H9 (cell line): ENCODE measurements at regions not wholly inside any gene's neighbourhood (a gene's known extent, or its start where the extent isn't known, plus 50 kb on each side); places are given as distances from the start of the nearest gene placed in this dataset.

ENCODE experiments used
- DNase-seq: peaks from one replicate; pipeline ENCODE4 v3.0.0-alpha.2; 2017
- H2AFZ ChIP-seq: one replicate; pipeline ENCODE4 v1.6.1; 2013; ENCODE audit warnings: mild to moderate bottlenecking, low read length, control low read depth, moderate library complexity
- H2AK5ac ChIP-seq: 2 replicates; pipeline ENCODE4 v1.6.1; 2013; ENCODE audit warnings: low read length, control low read depth, mixed read lengths; ENCODE audit not compliant: insufficient read length
- H2BK120ac ChIP-seq: one replicate; pipeline ENCODE4 v1.6.1; 2013; ENCODE audit warnings: low read depth, mild to moderate bottlenecking, low read length, control low read depth, inconsistent platforms; ENCODE audit not compliant: poor library complexity, severe bottlenecking
- H2BK12ac ChIP-seq: 2 replicates; pipeline ENCODE4 v1.6.1; 2013; ENCODE audit warnings: low read length, control low read depth, mixed read lengths, low read depth; ENCODE audit not compliant: insufficient read length
- H2BK15ac ChIP-seq: 2 replicates; pipeline ENCODE4 v1.6.1; 2013; ENCODE audit warnings: low read depth, low read length, control low read depth
- H2BK20ac ChIP-seq: one replicate; pipeline ENCODE4 v1.6.1; 2013; ENCODE audit warnings: low read depth, mild to moderate bottlenecking, low read length, control low read depth, inconsistent platforms; ENCODE audit not compliant: poor library complexity, severe bottlenecking
- H2BK5ac ChIP-seq: 2 replicates; pipeline ENCODE4 v1.6.1; 2013; ENCODE audit warnings: low read length, control low read depth, mixed read lengths; ENCODE audit not compliant: insufficient read length
- H3K14ac ChIP-seq: 2 replicates; pipeline ENCODE4 v1.6.1; 2013; ENCODE audit warnings: low read length, control low read depth; ENCODE audit not compliant: insufficient read depth
- H3K18ac ChIP-seq: 2 replicates; pipeline ENCODE4 v1.6.1; 2013; ENCODE audit warnings: low read depth, mild to moderate bottlenecking, mixed read lengths, low read length, control low read depth; ENCODE audit not compliant: insufficient read length
- H3K23ac ChIP-seq: 2 replicates; pipeline ENCODE4 v1.6.1; 2013; ENCODE audit warnings: low read length, control low read depth, mixed read lengths, low read depth; ENCODE audit not compliant: insufficient read length
- H3K23me2 ChIP-seq: 2 replicates; pipeline ENCODE4 v1.6.1; 2013; ENCODE audit warnings: low read depth, mild to moderate bottlenecking, mixed read lengths, low read length, control low read depth; ENCODE audit not compliant: insufficient read length, poor library complexity, severe bottlenecking
- H3K27ac ChIP-seq: 2 replicates; pipeline ENCODE4 v1.5.1; 2013; ENCODE audit warnings: low read length, control low read depth, mixed read lengths, low read depth; ENCODE audit not compliant: insufficient read length
- H3K27me3 ChIP-seq: 2 replicates; pipeline ENCODE4 v1.6.1; 2013; ENCODE audit warnings: low read length, control low read depth, inconsistent platforms; ENCODE audit not compliant: insufficient read depth
- H3K4ac ChIP-seq: 2 replicates; pipeline ENCODE4 v1.6.1; 2013; ENCODE audit warnings: low read depth, mild to moderate bottlenecking, control low read depth, inconsistent platforms, low read length, moderate library complexity
- H3K4me1 ChIP-seq: 2 replicates; pipeline ENCODE4 v1.6.1; 2013; ENCODE audit warnings: low read length, control low read depth, inconsistent platforms; ENCODE audit not compliant: insufficient read depth
- H3K4me2 ChIP-seq: 2 replicates; pipeline ENCODE4 v1.6.1; 2013; ENCODE audit warnings: low read length, control low read depth, mixed read lengths; ENCODE audit not compliant: insufficient read length, insufficient read depth
- H3K56ac ChIP-seq: 2 replicates; pipeline ENCODE4 v1.6.1; 2013; ENCODE audit warnings: low read depth, mild to moderate bottlenecking, mixed read lengths, low read length, control low read depth; ENCODE audit not compliant: insufficient read length
- H3K79me1 ChIP-seq: 2 replicates; pipeline ENCODE4 v1.6.1; 2013; ENCODE audit warnings: low read depth, mild to moderate bottlenecking, moderate library complexity, low read length, control low read depth, inconsistent platforms; ENCODE audit not compliant: insufficient read depth, poor library complexity, severe bottlenecking
- H3K79me2 ChIP-seq: 2 replicates; pipeline ENCODE4 v1.6.1; 2013; ENCODE audit warnings: low read length, control low read depth, inconsistent platforms; ENCODE audit not compliant: insufficient read depth
- H3K9ac ChIP-seq: 2 replicates; pipeline ENCODE4 v1.6.1; 2013; ENCODE audit warnings: low read length, control low read depth, mixed read lengths; ENCODE audit not compliant: insufficient read length; ENCODE audit errors: extremely low read depth
- H3K9me3 ChIP-seq: one replicate; pipeline ENCODE4 v1.6.1; 2013; ENCODE audit warnings: low read depth, low read length, inconsistent platforms; ENCODE audit not compliant: control insufficient read depth
- H3T11ph ChIP-seq: one replicate; pipeline ENCODE4 v1.6.1; 2013; ENCODE audit warnings: mild to moderate bottlenecking, low read length, control low read depth, inconsistent platforms
- H4K20me1 ChIP-seq: one replicate; pipeline ENCODE4 v1.6.1; 2013; ENCODE audit not compliant: control insufficient read depth, insufficient read length, insufficient read depth
- H4K5ac ChIP-seq: 2 replicates; pipeline ENCODE4 v1.6.1; 2013; ENCODE audit warnings: low read depth, mild to moderate bottlenecking, mixed read lengths, low read length, control low read depth; ENCODE audit not compliant: insufficient read length
- H4K8ac ChIP-seq: replicated peaks from 2 replicates; pipeline ENCODE4 v1.6.1; 2013; ENCODE audit warnings: low read length, control low read depth, mixed read lengths, low read depth; ENCODE audit not compliant: insufficient read length
- H4K91ac ChIP-seq: 2 replicates; pipeline ENCODE4 v1.6.1; 2013; ENCODE audit warnings: low read depth, mild to moderate bottlenecking, moderate library complexity, mixed read lengths, low read length, control low read depth; ENCODE audit not compliant: insufficient read length
- H3K27ac Mint-ChIP-seq, 3 experiments: 2 replicates in 2 of 3; 3 replicates in 1 of 3; pipeline ENCODE4 v1.8.0; 2020 to 2021; ENCODE audit warnings: mixed read lengths in 3 of 3, mild to moderate bottlenecking in 1 of 3, moderate library complexity in 1 of 3
- H3K27me3 Mint-ChIP-seq: 2 replicates; pipeline ENCODE4 v1.8.0; 2021; ENCODE audit warnings: low read depth, mild to moderate bottlenecking, moderate library complexity, mixed read lengths
- H3K36me3 Mint-ChIP-seq, 3 experiments: 2 replicates in 2 of 3; 3 replicates in 1 of 3; pipeline ENCODE4 v1.8.0; 2020 to 2021; ENCODE audit warnings: low read depth in 3 of 3, mixed read lengths in 3 of 3; ENCODE audit not compliant: insufficient read depth in 1 of 3
- H3K4me1 Mint-ChIP-seq, 2 experiments: 2 replicates each; pipeline ENCODE4 v1.8.0; 2020; ENCODE audit warnings: mixed read lengths in 2 of 2
- H3K4me3 Mint-ChIP-seq, 2 experiments: 2 replicates in 1 of 2; 3 replicates in 1 of 2; pipeline ENCODE4 v1.8.0; 2020 to 2021; ENCODE audit warnings: mild to moderate bottlenecking in 2 of 2, mixed read lengths in 2 of 2, moderate library complexity in 1 of 2
- H3K9me3 Mint-ChIP-seq, 2 experiments: 2 replicates in 1 of 2; 3 replicates in 1 of 2; pipeline ENCODE4 v1.8.0; 2020; ENCODE audit warnings: mild to moderate bottlenecking in 2 of 2, mixed read lengths in 2 of 2, moderate library complexity in 1 of 2
- CTCF ChIP-seq: fragments of 200-600 bp; sonication (generic); conservative IDR thresholded peaks from 3 replicates; pipeline ENCODE4 v1.8.0; 2021; ENCODE audit warnings: antibody characterized with exemption, mild to moderate bottlenecking

GRCh38 chr5:33283243-33283642 lies 157.5 kb upstream of the TARS1 start:
- H2BK120ac ChIP-seq: no peak overlapping the region

More at GRCh38 chr5:33283243-33283642, 157.5 kb upstream of the TARS1 start:
- Histone ChIP-seq H3K23me2 (no peaks in the 10 kb centered on the region), H3K9me3 (no peaks in the 10 kb centered on the region), H3K56ac (no peak overlapping the region), H2BK12ac (no peak overlapping the region), H3K14ac (no peak overlapping the region), H3K4me2 (no peak overlapping the region), H3K79me1 (no peaks in the 10 kb centered on the region), H3K18ac (no peak overlapping the region), H2AFZ (no peak overlapping the region), H2BK5ac (no peak overlapping the region), H3K4me1 (no peaks in the 10 kb centered on the region), H2BK20ac (no peak overlapping the region), H2BK15ac (no peak overlapping the region), H3T11ph (no peak overlapping the region), H3K9ac (no peak overlapping the region), H3K79me2 (no peaks in the 10 kb centered on the region), H3K27ac (no peak overlapping the region), H4K20me1 (no peaks in the 10 kb centered on the region), H3K23ac (no peak overlapping the region), H4K5ac (no peak overlapping the region), H2AK5ac (no peak overlapping the region), H4K91ac (no peak overlapping the region), H4K8ac (no peak overlapping the region), H3K27me3 (no peaks in the 10 kb centered on the region), H3K4ac (no peak overlapping the region)
- Mint-ChIP-seq H3K4me3 (no peak overlapping the region), H3K9me3 (no peaks in the 10 kb centered on the region), H3K36me3 (no peaks in the 10 kb centered on the region), H3K27me3 (no peaks in the 10 kb centered on the region), H3K4me1 (no peaks in the 10 kb centered on the region), H3K27ac (no peak overlapping the region)
- no peak for DNase-seq
- TF ChIP-seq CTCF: no peak
